ENCODE measurements at regions not wholly inside any gene's neighbourhood (a gene's known extent, or its start where the extent isn't known, plus 50 kb on each side); places are given as distances from the start of the nearest gene placed in this dataset.

- WGBS, 2 donors, result 63 to 73% methylated on average over 1 to 4 of the region's 5 CpGs
- Histone ChIP-seq H3K9me3 (no peaks in the 10 kb centered on the region), H3K27ac (no peak overlapping the region), H3K36me3 (no peaks in the 10 kb centered on the region), H3K27me3 (no peaks in the 10 kb centered on the region), H3K4me3 (no peak overlapping the region), H3K4me1 (no peaks in the 10 kb centered on the region)
- intact Hi-C loops (cut with DNase I), result no loop called here
- TF ChIP-seq CTCF (IDR thresholded peaks at IDR 0.05) (no peak), POLR2A (IDR thresholded peaks at IDR 0.05) (no peak)
- DNase-seq, result no peak
These were observed 917.9 kb downstream of the GRID1 start for GRCh38 chr10:85448716-85449115.

GRCh38 chr10:85454386-85454785 is 912.2 kb downstream of the GRID1 start:
- TF ChIP-seq CTCF (IDR thresholded peaks at IDR 0.05) (no peak), POLR2A (IDR thresholded peaks at IDR 0.05) (no peak)
- intact Hi-C loops (cut with DNase I), result no loop called here
- Histone ChIP-seq H3K36me3 (no peaks in the 10 kb centered on the region), H3K4me1 (no peaks in the 10 kb centered on the region), H3K4me3 (no peak overlapping the region), H3K27me3 (no peaks in the 10 kb centered on the region), H3K27ac (no peak overlapping the region), H3K9me3 (no peaks in the 10 kb centered on the region)
- no peak for DNase-seq
- 78% methylated on average over 1 of the region's 1 CpG for WGBS, 2 donors

DNA sequence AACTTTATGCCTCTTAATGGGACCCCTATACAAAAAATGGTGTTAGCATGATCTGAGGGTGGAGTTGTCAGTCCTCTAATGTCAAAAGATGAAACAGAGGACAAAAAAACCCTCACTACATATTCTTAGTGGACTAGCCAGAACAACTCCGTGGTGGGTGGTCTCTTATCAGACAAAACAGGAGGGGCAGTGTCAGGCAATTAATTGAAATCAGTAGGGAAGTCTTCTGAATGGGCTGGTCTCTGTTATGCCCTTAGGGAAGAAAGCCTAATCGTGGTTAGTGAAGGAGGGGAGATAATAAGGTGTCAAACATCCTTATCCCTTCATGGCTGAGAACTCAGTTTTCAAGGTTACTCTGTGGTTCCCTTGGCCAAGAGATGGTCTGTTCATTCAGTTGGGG is 909.4 kb downstream of the GRID1 start:
- 7 to 22% methylated on average over 2 of the region's 2 CpGs for WGBS, 2 donors
- intact Hi-C loops (cut with DNase I), result no loop called here

DNA sequence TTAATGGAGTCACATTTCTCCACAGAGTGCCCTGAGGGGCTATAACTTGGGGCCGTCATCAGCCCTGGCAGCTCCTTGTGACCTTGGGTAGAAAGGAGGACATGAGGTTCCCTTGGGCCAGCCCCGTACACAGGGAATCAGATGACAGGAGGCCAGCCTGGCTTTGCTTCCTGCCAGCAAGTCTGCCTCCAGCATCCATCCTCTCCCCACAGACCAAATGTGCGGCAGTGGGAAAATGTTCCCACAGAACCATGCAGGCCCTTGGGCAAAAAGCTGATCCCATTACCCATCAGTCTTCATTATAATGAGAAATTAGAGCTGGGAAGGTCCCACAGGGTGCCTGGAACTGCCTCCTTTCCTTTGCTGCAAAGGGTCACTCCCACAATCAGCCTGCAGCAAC is 908.3 kb downstream of the GRID1 start:
- TF ChIP-seq POLR2A (IDR thresholded peaks at IDR 0.05) (no peak), CTCF (IDR thresholded peaks at IDR 0.05) (no peak)
- H3K9me3 ChIP-seq, result no peaks in the 10 kb centered on the region
- H3K4me3 ChIP-seq, result no peak overlapping the region
- intact Hi-C loops (cut with DNase I), result no loop called here
- WGBS, 2 donors, result 82 to 83% methylated on average over 1 to 3 of the region's 3 CpGs
- H3K27me3 ChIP-seq, result no peaks in the 10 kb centered on the region
- DNase-seq, result no peak
- H3K36me3 ChIP-seq, result no peaks in the 10 kb centered on the region
- no peak overlapping the region for H3K27ac ChIP-seq
- no peaks in the 10 kb centered on the region for H3K4me1 ChIP-seq

More for the DNA sequence above, 909.4 kb downstream of the GRID1 start:
- Histone ChIP-seq H3K27ac (no peak overlapping the region), H3K9me3 (no peaks in the 10 kb centered on the region), H3K4me3 (no peak overlapping the region), H3K27me3 (no peaks in the 10 kb centered on the region), H3K36me3 (no peaks in the 10 kb centered on the region), H3K4me1 (no peaks in the 10 kb centered on the region)
- TF ChIP-seq CTCF (IDR thresholded peaks at IDR 0.05) (no peak), POLR2A (IDR thresholded peaks at IDR 0.05) (no peak)
- DNase-seq, result no peak

DNA sequence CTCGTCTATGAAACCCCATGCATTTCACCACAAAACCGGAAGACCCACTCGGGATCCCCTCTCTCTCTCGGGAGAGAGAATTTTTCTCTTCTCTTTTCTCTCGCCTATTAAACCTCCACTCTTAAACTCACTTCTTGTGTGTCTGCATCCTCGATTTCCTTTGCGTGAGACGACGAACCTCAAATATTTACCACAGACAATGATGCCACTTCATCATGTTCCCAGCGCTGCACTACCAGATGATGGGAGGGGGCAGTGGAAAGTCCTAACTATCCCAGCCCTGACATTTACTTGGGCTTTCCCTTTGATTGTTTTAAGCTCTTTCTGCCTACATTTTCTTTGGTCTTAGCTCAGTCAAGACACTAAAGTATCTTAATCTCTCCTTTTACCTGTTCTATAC is 906.7 kb downstream of the GRID1 start:
- 82 to 86% methylated on average over 10 of the region's 10 CpGs for WGBS, 2 donors
- H3K36me3 ChIP-seq, result no peaks in the 10 kb centered on the region
- TF ChIP-seq CTCF (IDR thresholded peaks at IDR 0.05), result no peak
- TF ChIP-seq POLR2A (IDR thresholded peaks at IDR 0.05), result no peak
- no peak overlapping the region for H3K27ac ChIP-seq
- intact Hi-C loops (cut with DNase I), result no loop called here
- H3K4me3 ChIP-seq, result no peak overlapping the region
- H3K27me3 ChIP-seq, result no peaks in the 10 kb centered on the region
- no peaks in the 10 kb centered on the region for H3K9me3 ChIP-seq
- no peaks in the 10 kb centered on the region for H3K4me1 ChIP-seq
- no peak for DNase-seq
